NCI-H2081 treated with DMSO at 0.1 percent for 48 hours (cell line): ENCODE measurements at regions not wholly inside any gene's neighbourhood (a gene's known extent, or its start where the extent isn't known, plus 50 kb on each side); places are given as distances from the start of the nearest gene placed in this dataset.

Experiments
- DNase-seq: peaks from one replicate; lab custom pipeline; 2025; lab: John Stamatoyannopoulos, UW

- DNase-seq: no peak
Observed at GRCh38 chr4:126682250-126682649, 950.5 kb upstream of the INTU start.

GRCh38 chr4:126686491-126686890 lies 946.3 kb upstream of the INTU start:
- DNase-seq: no peak

DNA sequence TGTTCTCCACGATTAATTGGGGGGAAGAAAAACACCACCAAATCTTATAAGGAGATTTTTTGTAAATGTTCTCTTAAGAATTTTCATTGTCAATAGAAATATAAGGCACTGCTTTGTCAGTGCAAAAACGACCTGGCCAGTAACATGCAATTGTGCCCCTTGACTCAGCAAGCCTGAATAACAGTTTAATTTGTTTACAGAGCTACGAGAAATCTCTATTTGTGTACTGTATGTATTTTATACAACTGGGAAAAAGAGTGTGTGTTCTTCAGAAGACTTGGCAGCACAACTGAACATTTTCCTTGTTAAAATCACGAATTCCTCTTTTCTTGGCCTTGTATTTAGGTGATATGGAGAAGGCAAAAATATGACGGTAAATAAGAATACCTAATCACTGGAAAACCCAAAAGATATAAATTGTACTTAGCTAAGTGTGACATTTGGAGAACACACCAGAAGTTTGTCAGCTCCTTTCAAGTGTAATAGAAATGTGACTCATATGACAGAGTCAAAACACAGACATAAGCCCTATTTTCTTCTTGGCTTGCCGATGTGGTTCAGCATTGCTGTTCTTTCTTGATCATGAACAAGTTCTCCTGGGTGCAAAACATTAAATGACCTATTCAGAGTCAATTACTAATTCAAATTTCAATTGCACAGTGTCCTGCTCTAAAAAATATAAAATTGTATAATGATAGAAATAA lies 945.0 kb upstream of the INTU start:
- DNase-seq: no peak

- no peak for DNase-seq
Observed at GRCh38 chr4:126691797-126692196, 941.0 kb upstream of the INTU start.

DNA sequence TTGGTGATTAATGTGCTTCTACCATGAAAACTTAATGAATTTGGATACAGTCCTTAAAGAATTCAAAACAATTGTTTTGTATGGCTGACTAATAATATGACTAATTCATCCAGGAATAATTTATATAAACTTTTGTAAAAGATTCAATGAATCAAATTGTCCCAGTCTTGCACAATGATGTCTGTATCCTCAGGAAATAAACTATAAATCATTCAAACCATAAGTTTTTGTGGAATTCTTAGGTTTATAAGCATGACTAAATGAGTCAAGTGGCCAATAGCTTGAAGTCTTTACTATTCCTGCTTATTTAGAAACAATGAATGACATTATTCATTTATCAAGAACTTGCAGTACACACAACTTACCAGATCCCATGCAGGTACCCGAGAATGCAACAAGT lies 935.0 kb upstream of the INTU start:
- DNase-seq: no peak

DNA sequence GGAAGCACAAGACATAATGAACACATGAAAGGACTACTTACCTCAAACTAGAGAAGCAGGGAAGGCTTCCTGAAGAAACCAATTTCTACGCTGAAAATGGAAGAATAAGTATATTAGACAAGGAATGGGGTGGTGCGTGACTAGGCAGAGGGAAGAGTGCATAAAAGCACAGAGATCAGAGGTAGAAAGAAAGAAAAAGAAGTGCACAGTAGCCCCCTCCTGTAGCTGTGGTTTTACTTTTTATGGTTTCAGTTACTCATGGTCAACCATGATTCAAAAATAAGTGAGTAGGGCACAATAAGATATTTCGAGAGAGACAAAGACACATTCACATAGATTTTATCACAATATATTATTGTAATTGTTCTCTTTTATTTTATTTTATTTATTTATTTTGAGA lies 934.5 kb upstream of the INTU start:
- DNase-seq: no peak

DNA sequence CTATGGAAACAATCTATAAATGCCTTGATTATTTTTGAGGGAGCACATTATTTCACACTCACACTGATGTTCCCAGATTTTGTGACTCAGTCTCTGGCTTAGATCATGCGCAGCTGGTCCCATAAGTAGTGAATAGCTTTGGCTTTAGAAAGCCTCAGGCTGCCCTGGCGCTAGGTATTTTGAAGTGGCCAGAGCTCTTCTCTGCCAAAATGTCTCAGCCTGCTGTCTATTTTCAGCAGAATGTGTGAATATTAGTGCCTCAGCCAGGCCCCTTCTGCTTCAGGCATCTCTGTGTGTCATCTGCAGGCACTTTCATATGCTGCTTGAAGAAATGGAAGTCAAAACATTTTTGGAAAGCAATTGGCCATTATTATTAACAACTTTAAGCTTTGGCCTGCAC lies 931.0 kb upstream of the INTU start:
- DNase-seq: no peak

DNA sequence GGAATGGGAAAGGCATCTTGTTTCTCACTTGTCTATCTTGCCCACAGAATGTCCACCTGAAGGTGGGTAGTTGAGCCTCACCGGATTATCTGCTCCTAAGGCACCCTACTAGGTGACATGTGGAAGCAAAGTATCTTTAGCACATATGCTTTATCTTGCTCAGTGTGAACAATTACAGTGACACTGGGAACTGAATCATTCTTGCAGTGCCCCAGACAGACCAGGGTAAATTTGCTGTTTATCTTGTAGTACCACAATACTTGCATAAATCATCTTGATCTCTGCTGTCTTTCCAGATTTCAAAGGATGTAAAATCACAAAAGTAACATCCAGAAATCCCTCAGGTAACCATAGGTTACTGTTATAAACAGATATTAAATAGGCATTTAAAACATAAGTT lies 930.0 kb upstream of the INTU start:
- DNase-seq: no peak

- no peak for DNase-seq
Observed at GRCh38 chr4:126705266-126705665, 927.5 kb upstream of the INTU start.

GRCh38 chr4:126708716-126709115 lies 924.0 kb upstream of the INTU start:
- no peak for DNase-seq

GRCh38 chr4:126710935-126711334 lies 921.8 kb upstream of the INTU start:
- DNase-seq: no peak

DNA sequence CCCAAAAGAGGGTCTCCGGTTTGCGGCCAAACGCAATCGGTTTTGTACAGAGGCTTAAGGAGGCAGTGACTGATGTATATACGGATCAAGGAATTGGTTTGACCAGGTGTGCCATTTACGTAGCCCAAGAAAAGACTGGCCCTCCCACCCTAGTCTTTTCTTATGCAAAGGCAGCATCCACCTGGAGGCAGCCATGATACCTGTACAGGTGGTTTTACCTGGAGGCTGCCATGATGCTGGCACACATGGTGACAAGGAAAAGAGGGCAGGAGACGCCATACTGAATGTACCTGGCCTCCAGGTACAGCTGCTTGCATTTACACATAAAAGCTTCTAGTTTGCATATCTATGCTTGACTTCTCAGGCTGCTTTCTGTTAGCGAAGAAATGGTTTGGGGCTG lies 917.7 kb upstream of the INTU start:
- DNase-seq: no peak

DNA sequence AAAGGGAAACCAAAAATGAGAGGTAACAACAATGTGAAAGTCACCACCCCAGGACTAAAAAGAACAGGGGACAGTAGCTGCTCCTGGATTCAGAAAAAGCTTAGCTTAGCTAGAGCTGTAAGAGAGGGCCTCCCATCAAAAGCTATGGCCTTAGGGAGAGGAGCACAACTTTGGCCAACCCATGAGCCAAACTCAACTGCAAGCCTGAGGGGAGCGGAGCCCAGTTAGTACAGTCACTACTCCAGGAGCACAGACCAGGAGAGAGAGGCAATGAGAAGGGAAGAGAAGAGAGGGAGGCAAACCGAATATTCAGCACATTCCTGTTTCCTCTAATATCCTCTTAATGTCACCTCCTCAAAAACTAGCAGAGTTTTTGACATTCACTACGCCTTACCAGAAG lies 917.1 kb upstream of the INTU start:
- DNase-seq: no peak

- DNase-seq: no peak
Observed at GRCh38 chr4:126718136-126718535, 914.6 kb upstream of the INTU start.

- DNase-seq: no peak
Observed at GRCh38 chr4:126719852-126720251, 912.9 kb upstream of the INTU start.

- no peak for DNase-seq
Observed at GRCh38 chr4:126725906-126726305, 906.9 kb upstream of the INTU start.

GRCh38 chr4:126727461-126727860 lies 905.3 kb upstream of the INTU start:
- no peak for DNase-seq

- no peak for DNase-seq
Observed at GRCh38 chr4:126731062-126731461, 901.7 kb upstream of the INTU start.

DNA sequence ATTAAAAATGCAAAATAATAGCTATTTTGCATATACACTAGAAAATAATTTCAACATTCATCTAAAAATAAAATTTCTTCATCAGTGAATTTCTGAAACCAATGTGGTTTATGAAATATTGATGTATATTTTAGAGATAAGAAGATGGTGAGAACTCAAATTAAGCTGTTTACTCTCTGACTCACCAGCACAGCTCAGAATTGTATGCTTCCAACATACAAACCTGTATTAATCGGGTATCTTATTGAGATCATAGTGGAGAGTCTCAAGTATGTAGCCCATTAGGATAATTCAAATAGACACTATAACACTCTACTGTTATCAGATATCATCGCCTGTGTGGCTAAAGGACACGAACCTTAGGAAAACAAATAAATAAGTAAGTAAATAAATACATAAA lies 899.5 kb upstream of the INTU start:
- no peak for DNase-seq

DNA sequence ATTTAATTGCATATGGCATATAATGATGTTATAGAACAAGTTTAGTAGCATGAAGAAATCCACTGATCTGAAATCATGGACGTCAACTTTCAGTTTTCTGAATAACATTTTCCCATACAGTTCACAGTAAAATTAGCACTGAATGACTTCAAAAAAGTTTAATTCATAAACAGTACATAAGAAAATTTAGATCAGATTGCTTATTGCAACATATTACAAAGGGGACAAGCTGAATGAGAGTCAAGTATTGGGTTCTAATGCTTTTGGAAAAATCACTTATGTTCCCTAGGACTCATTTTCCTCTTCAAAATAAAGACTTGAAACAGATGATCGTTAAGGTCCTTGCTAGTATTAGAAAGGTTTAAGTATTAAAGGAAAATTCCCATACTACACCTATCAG lies 898.3 kb upstream of the INTU start:
- DNase-seq: no peak

GRCh38 chr4:126735294-126736132 lies 897.2 kb upstream of the INTU start:
- DNase-seq: no peak

DNA sequence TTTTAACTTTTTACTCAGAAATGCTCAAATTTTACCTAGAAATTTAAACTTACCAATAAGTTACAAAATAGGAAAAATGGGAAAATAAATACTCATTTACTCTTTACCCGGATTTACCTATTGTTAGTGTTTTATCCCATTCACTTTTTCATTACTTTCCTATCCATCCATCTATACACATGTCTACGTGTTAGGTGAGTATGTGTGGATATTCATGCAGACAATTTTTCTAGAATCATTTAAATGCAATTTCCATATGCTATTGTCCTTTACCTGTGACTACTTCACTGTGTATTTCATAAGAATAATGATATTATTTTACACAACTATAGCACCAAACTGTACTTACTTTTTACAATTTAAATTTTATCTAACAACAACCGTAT lies 896.6 kb upstream of the INTU start:
- DNase-seq: no peak

DNA sequence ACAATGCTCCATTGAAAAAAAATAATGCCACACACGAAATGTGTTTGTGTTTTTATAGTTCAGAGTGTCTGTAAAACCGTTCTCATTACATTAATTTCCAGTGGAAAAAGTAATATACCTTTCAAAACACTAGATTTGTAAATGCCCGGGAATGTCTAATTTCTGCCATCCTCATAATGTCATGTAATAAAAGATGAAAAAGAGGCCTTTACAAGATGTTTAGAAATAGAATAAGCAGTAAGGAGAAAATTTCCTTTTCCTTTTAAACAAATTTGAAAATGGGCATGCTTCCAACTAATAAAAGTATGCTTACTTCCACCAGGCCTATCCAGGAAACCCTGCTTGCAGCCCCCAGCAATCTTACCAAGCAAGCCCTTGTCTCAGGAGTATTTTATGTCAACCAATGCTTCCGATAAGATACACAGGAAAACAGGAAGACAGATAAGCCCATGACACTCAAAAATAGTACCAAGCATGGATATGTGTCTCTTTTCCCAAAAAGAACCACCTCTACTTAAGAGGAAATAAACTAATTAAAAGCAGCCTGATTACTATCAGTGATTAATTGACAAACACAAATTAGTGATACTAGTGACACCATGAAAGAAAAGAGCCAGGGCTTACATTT lies 894.7 kb upstream of the INTU start:
- no peak for DNase-seq
